ENCODE measurements at regions not wholly inside any gene's neighbourhood (a gene's known extent, or its start where the extent isn't known, plus 50 kb on each side); places are given as distances from the start of the nearest gene placed in this dataset.

GRCh38 chr5:33271606-33272005 is 169.2 kb upstream of the TARS1 start:
- TF ChIP-seq CTCF (IDR thresholded peaks at IDR 0.05) (no peak), POLR2A (IDR thresholded peaks at IDR 0.05) (no peak)

Data from suprapubic skin (tissue), 3 donors.